Neural cell (in vitro differentiated cells): ENCODE measurements at regions not wholly inside any gene's neighbourhood (a gene's known extent, or its start where the extent isn't known, plus 50 kb on each side); places are given as distances from the start of the nearest gene placed in this dataset.

Experiments used
- H2AFZ ChIP-seq: fragments of 200-600, 300-800 bp; sonication (generic), shearing (Covaris generic); 2 replicates; pipeline ENCODE4 v1.6.0; 2014; ENCODE audit warnings: low read depth, mild to moderate bottlenecking, antibody characterized with exemption, low read length, moderate library complexity
- H3F3A ChIP-seq: fragments of 200-600 bp; shearing (Covaris generic); 2 replicates; pipeline ENCODE4 v1.6.1; 2016; ENCODE audit warnings: mild to moderate bottlenecking, moderate library complexity, mixed read lengths, antibody characterized with exemption, low read length; ENCODE audit not compliant: insufficient read depth, poor library complexity, severe bottlenecking
- H3K27ac ChIP-seq: fragments of 200-600, 300-800 bp; sonication (generic), shearing (Covaris generic); 2 replicates; pipeline ENCODE4 v1.5.1; 2014; ENCODE audit warnings: mild to moderate bottlenecking, low read length, moderate library complexity
- H3K27me3 ChIP-seq: fragments of 300-800, 200-600 bp; sonication (generic), shearing (Covaris generic); 2 replicates; pipeline ENCODE4 v1.6.0; 2014; ENCODE audit warnings: mild to moderate bottlenecking, low read depth, low read length, moderate library complexity; ENCODE audit not compliant: insufficient read depth
- H3K36me3 ChIP-seq: fragments of 300-800, 200-600 bp; sonication (generic), shearing (Covaris generic); 2 replicates; pipeline ENCODE4 v1.5.1; 2014; ENCODE audit warnings: mild to moderate bottlenecking, antibody characterized with exemption, low read length, moderate library complexity; ENCODE audit not compliant: insufficient read depth
- H3K4me2 ChIP-seq: fragments of 300-800, 200-600 bp; sonication (generic), shearing (Covaris generic); 2 replicates; pipeline ENCODE4 v1.6.0; 2014; ENCODE audit warnings: mild to moderate bottlenecking, low read length
- H3K4me3 ChIP-seq: fragments of 300-800, 200-600 bp; sonication (generic), shearing (Covaris generic); 2 replicates; pipeline ENCODE4 v1.5.1; 2014; ENCODE audit warnings: mild to moderate bottlenecking, low read length, moderate library complexity
- H3K79me2 ChIP-seq: fragments of 200-600 bp; shearing (Covaris generic); replicated peaks from 2 replicates; pipeline ENCODE4 v1.6.0; 2014; ENCODE audit warnings: mild to moderate bottlenecking, low read length, moderate library complexity; ENCODE audit not compliant: insufficient read depth
- H3K9ac ChIP-seq: fragments of 300-800, 200-600 bp; sonication (generic), shearing (Covaris generic); 2 replicates; pipeline ENCODE4 v1.6.1; 2016; ENCODE audit warnings: mild to moderate bottlenecking, low read length, mixed read lengths
- H3K9me2 ChIP-seq: fragments of 200-600 bp; shearing (Covaris generic); 2 replicates; pipeline ENCODE4 v1.6.1; 2016; ENCODE audit warnings: mild to moderate bottlenecking, low read length, mixed read lengths; ENCODE audit not compliant: insufficient read depth
- H3K9me3 ChIP-seq: fragments of 200-600, 300-800 bp; sonication (generic), shearing (Covaris generic); 2 replicates; pipeline ENCODE4 v1.6.1; 2016; ENCODE audit warnings: mild to moderate bottlenecking, mixed run types, low read length, moderate library complexity, mixed read lengths
- H4K20me1 ChIP-seq: fragments of 200-600 bp; shearing (Covaris generic); 2 replicates; pipeline ENCODE4 v1.6.1; 2016; ENCODE audit warnings: mild to moderate bottlenecking, mixed run types; ENCODE audit not compliant: insufficient read depth
- CTCF ChIP-seq: fragments of 450-650 bp; IDR thresholded peaks from 2 replicates; pipeline ENCODE4 v1.5.1; 2014; ENCODE audit warnings: antibody characterized with exemption, mild to moderate bottlenecking, moderate library complexity; ENCODE audit not compliant: poor library complexity, severe bottlenecking
- EP300 ChIP-seq: fragments of 450-650 bp; conservative IDR thresholded peaks from 2 replicates; pipeline ENCODE4 v1.6.1; 2014; ENCODE audit warnings: antibody characterized with exemption, mild to moderate bottlenecking, moderate library complexity; ENCODE audit not compliant: poor library complexity, severe bottlenecking
- EZH2 ChIP-seq: fragments of 200-600, 300-800 bp; shearing (Covaris generic), sonication (generic); IDR thresholded peaks from 2 replicates; pipeline ENCODE4 v1.6.1; 2014; ENCODE audit warnings: antibody characterized with exemption, low read length, borderline replicate concordance, mild to moderate bottlenecking; ENCODE audit not compliant: insufficient read depth, poor library complexity, severe bottlenecking
- MXI1 ChIP-seq: fragments of 450-650 bp; conservative IDR thresholded peaks from 2 replicates; pipeline ENCODE4 v1.6.1; 2014; ENCODE audit warnings: antibody characterized with exemption, mild to moderate bottlenecking; ENCODE audit not compliant: poor library complexity, severe bottlenecking
- POLR2AphosphoS5 ChIP-seq: IDR thresholded peaks from 2 replicates; pipeline ENCODE4 v1.6.1; 2012
- RAD21 ChIP-seq: fragments of 450-650 bp; conservative IDR thresholded peaks from 2 replicates; pipeline ENCODE4 v1.6.1; 2014; ENCODE audit warnings: antibody characterized with exemption, mild to moderate bottlenecking, moderate library complexity
- REST ChIP-seq: IDR thresholded peaks from 2 replicates; pipeline ENCODE4 v1.6.1; 2012; ENCODE audit warnings: borderline replicate concordance
- SMC3 ChIP-seq: fragments of 450-650 bp; conservative IDR thresholded peaks from 2 replicates; pipeline ENCODE4 v1.6.1; 2014; ENCODE audit warnings: antibody characterized with exemption, mild to moderate bottlenecking, moderate library complexity; ENCODE audit not compliant: poor library complexity
- TAF1 ChIP-seq: IDR thresholded peaks from 2 replicates; pipeline ENCODE4 v1.6.1; 2012; ENCODE audit warnings: low read depth

- no peak overlapping the region for H3K27ac ChIP-seq
- H4K20me1 ChIP-seq, result no peaks in the 10 kb centered on the region
- no peaks in the 10 kb centered on the region for H3K36me3 ChIP-seq
- no peaks in the 10 kb centered on the region for H3K9me2 ChIP-seq
- no peak overlapping the region for H2AFZ ChIP-seq
- no peaks in the 10 kb centered on the region for H3F3A ChIP-seq
- no peak overlapping the region for H3K4me2 ChIP-seq
- no peaks in the 10 kb centered on the region for H3K79me2 ChIP-seq
- H3K4me3 ChIP-seq, result no peak overlapping the region
- no peak for TF ChIP-seq CTCF
- TF ChIP-seq TAF1, result no peak
- TF ChIP-seq EZH2, result no peak
- TF ChIP-seq REST, result no peak
- TF ChIP-seq RAD21, result no peak
- TF ChIP-seq MXI1, result no peak
- no peak for TF ChIP-seq POLR2AphosphoS5
- TF ChIP-seq SMC3, result no peak
- H3K9ac ChIP-seq, result no peak overlapping the region
- no peaks in the 10 kb centered on the region for H3K9me3 ChIP-seq
- H3K27me3 ChIP-seq, result no peaks in the 10 kb centered on the region
Observed at GRCh38 chr7:79652619-79653018, 199.2 kb upstream of the MAGI2 start.

GRCh38 chr7:79647711-79648110 is 194.2 kb upstream of the MAGI2 start:
- Histone ChIP-seq H4K20me1 (no peaks in the 10 kb centered on the region), H3K79me2 (no peaks in the 10 kb centered on the region), H2AFZ (no peak overlapping the region), H3F3A (no peaks in the 10 kb centered on the region), H3K9me3 (no peaks in the 10 kb centered on the region), H3K4me2 (no peak overlapping the region), H3K4me3 (no peak overlapping the region), H3K27me3 (no peaks in the 10 kb centered on the region), H3K27ac (no peak overlapping the region), H3K36me3 (no peaks in the 10 kb centered on the region), H3K9ac (no peak overlapping the region), H3K9me2 (no peaks in the 10 kb centered on the region)
- no peak for TF ChIP-seq POLR2AphosphoS5
- no peak for TF ChIP-seq TAF1
- no peak for TF ChIP-seq REST
- no peak for TF ChIP-seq CTCF
- no peak for TF ChIP-seq EP300
- no peak for TF ChIP-seq EZH2
- no peak for TF ChIP-seq SMC3
- TF ChIP-seq RAD21, result no peak
- no peak for TF ChIP-seq MXI1
